Breast epithelium (tissue), 3 donors: ENCODE measurements at regions not wholly inside any gene's neighbourhood (a gene's known extent, or its start where the extent isn't known, plus 50 kb on each side); places are given as distances from the start of the nearest gene placed in this dataset.

Source experiments
- CTCF ChIP-seq, 3 donors: fragments of 450-650 bp; IDR thresholded peaks; one replicate each; pipeline ENCODE4 v1.5.1; 2016 to 2017; ENCODE audit warnings: antibody characterized with exemption in 3 of 3, mild to moderate bottlenecking in 3 of 3, moderate library complexity in 3 of 3
- POLR2A ChIP-seq: fragments of 450-650 bp; IDR thresholded peaks from one replicate; pipeline ENCODE4 v1.6.1; 2016; ENCODE audit warnings: antibody characterized with exemption, mild to moderate bottlenecking, moderate library complexity

DNA sequence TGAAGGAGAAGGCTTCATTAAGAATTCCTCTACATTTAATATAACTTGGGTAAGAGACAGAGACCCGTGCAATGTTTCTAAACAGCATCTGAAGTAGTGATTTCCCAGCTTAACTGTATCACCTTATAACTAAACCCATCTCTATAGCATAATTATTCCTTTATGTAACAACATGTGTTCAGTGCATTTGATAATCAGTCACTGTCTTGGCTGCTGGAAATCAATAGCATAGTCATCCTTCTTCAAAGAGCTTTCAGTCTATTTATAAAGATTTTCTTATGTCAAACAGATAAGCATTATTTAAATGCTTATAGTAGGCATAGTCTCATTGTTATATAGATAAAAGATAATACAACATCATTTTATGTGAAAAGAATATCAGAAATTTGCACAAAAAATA, 80.1 kb upstream of the TYRP1 start:
- no peak for TF ChIP-seq CTCF (IDR thresholded peaks at IDR 0.05)
- no peak for TF ChIP-seq POLR2A
